SK-N-SH treated with all-trans-retinoic acid at 6 μM for 48 hours (cell line): ENCODE measurements at regions not wholly inside any gene's neighbourhood (a gene's known extent, or its start where the extent isn't known, plus 50 kb on each side); places are given as distances from the start of the nearest gene placed in this dataset.

Experiments used
- ARNTL ChIP-seq: fragments of 450-650 bp; formaldehyde crosslinking; IDR thresholded peaks from 2 replicates; pipeline ENCODE4 v1.5.0; 2020; ENCODE audit warnings: low read depth, mild to moderate bottlenecking, moderate library complexity, borderline replicate concordance
- ESRRG ChIP-seq: fragments of 250-450 bp; sonication (Bioruptor Pico); IDR thresholded peaks from 2 replicates; pipeline ENCODE4 v1.6.1; 2021; ENCODE audit warnings: mild to moderate bottlenecking
- ISL1 ChIP-seq: fragments of 250-450 bp; sonication (Bioruptor Pico); IDR thresholded peaks from 2 replicates; pipeline ENCODE4 v2.1.2; 2022; ENCODE audit warnings: mild to moderate bottlenecking, moderate library complexity
- PATZ1 ChIP-seq: fragments of 250-450 bp; sonication (Bioruptor Pico); IDR thresholded peaks from 2 replicates; pipeline ENCODE4 v1.8.0; 2020; ENCODE audit warnings: mild to moderate bottlenecking, moderate library complexity, borderline replicate concordance
- RARB ChIP-seq: fragments of 250-450 bp; sonication (Bioruptor Pico); IDR thresholded peaks from 2 replicates; pipeline ENCODE4 v1.8.0; 2021; ENCODE audit warnings: mild to moderate bottlenecking, moderate library complexity
- ZC3H10 ChIP-seq: fragments of 250-450 bp; sonication (Bioruptor Pico); IDR thresholded peaks from 2 replicates; pipeline ENCODE4 v1.5.1; 2021; ENCODE audit warnings: mild to moderate bottlenecking, moderate library complexity
- ZFP30 ChIP-seq: fragments of 450-650 bp; formaldehyde crosslinking; IDR thresholded peaks from 2 replicates; pipeline ENCODE4 v1.5.0; 2022; ENCODE audit warnings: mild to moderate bottlenecking, moderate library complexity
- TF ChIP-seq, protein P1 (sequence below): fragments of 250-450 bp; sonication (Bioruptor Pico); IDR thresholded peaks from 2 replicates; pipeline ENCODE4 v1.5.0; 2020; ENCODE audit warnings: mild to moderate bottlenecking, moderate library complexity

DNA sequence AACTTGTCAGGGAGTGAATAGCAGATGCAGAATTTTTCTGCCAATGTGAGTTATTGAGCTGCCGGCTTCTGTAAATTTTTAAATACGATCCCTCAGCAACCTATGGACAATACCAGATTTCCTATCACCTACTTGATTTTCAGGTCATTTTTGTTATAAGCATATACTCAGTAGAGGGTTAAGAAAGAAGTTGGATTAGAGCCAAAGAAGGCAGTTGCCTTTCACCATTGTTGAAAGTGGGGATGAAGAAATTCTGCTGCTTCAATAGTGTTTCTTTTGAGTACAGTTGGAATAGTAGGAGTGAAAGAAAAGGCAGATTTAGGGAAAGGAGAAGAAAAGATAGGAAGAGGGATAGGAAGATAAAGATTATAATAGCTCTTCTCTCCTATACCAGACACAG, 197.1 kb downstream of the ATP23 start:
- TF ChIP-seq ESRRG (CRISPR knock-in tag): no peak
- no peak for TF ChIP-seq ISL1 (CRISPR knock-in tag)
- no peak for TF ChIP-seq PATZ1 (CRISPR knock-in tag)
- TF ChIP-seq ZFP30: no peak
- TF ChIP-seq ZC3H10 (CRISPR knock-in tag): no peak
- TF ChIP-seq, protein P1, sequence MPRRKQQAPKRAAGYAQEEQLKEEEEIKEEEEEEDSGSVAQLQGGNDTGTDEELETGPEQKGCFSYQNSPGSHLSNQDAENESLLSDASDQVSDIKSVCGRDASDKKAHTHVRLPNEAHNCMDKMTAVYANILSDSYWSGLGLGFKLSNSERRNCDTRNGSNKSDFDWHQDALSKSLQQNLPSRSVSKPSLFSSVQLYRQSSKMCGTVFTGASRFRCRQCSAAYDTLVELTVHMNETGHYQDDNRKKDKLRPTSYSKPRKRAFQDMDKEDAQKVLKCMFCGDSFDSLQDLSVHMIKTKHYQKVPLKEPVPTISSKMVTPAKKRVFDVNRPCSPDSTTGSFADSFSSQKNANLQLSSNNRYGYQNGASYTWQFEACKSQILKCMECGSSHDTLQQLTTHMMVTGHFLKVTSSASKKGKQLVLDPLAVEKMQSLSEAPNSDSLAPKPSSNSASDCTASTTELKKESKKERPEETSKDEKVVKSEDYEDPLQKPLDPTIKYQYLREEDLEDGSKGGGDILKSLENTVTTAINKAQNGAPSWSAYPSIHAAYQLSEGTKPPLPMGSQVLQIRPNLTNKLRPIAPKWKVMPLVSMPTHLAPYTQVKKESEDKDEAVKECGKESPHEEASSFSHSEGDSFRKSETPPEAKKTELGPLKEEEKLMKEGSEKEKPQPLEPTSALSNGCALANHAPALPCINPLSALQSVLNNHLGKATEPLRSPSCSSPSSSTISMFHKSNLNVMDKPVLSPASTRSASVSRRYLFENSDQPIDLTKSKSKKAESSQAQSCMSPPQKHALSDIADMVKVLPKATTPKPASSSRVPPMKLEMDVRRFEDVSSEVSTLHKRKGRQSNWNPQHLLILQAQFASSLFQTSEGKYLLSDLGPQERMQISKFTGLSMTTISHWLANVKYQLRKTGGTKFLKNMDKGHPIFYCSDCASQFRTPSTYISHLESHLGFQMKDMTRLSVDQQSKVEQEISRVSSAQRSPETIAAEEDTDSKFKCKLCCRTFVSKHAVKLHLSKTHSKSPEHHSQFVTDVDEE (CRISPR knock-in tag): no peak
- TF ChIP-seq RARB (CRISPR knock-in tag): no peak
- no peak for TF ChIP-seq ARNTL
